ENCODE measurements at regions not wholly inside any gene's neighbourhood (a gene's known extent, or its start where the extent isn't known, plus 50 kb on each side); places are given as distances from the start of the nearest gene placed in this dataset.

- no peak for TF ChIP-seq CTCF (IDR thresholded peaks at IDR 0.05)
- TF ChIP-seq POLR2A (IDR thresholded peaks at IDR 0.05): no peak
These were observed 218.3 kb downstream of the S1PR1 start for GRCh38 chr1:101455166-101455565.

All from heart left ventricle (tissue), 13 donors.